ENCODE measurements at regions not wholly inside any gene's neighbourhood (a gene's known extent, or its start where the extent isn't known, plus 50 kb on each side); places are given as distances from the start of the nearest gene placed in this dataset.

- H3K9me3 ChIP-seq, result no peaks in the 10 kb centered on the region
- no peak overlapping the region for H3K4me3 ChIP-seq
- DNase-seq, result peak; percentile 21
- no peaks in the 10 kb centered on the region for H3K27me3 ChIP-seq
- no peaks in the 10 kb centered on the region for H3K36me3 ChIP-seq
Observed at GRCh38 chr2:226609366-226609765, 190.3 kb downstream of the IRS1 start.

- no peak for DNase-seq
- Histone ChIP-seq H3K27me3 (no peaks in the 10 kb centered on the region), H3K36me3 (no peaks in the 10 kb centered on the region), H3K9me3 (no peaks in the 10 kb centered on the region), H3K4me3 (no peak overlapping the region)
Observed at GRCh38 chr2:226608451-226608850, 191.2 kb downstream of the IRS1 start.

DNA sequence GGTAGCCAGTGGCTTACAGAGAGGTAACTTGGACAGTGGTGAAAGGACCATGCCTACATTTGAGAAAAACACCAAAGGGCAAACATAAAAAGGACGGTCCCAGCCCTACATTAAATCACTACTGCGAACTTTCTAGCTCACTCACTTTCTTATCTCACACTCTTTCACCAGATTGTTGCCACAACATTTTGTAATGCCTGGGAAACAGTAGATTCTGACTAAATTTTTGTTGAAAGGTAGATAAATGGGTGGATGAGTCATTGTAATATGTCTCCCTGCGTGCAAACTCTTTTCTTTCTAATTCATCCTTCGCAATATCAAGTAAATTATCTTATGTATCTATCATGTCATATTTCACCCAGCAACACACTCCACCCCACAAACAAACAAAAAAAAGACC, 192.2 kb downstream of the IRS1 start:
- no peaks in the 10 kb centered on the region for H3K36me3 ChIP-seq

DNA sequence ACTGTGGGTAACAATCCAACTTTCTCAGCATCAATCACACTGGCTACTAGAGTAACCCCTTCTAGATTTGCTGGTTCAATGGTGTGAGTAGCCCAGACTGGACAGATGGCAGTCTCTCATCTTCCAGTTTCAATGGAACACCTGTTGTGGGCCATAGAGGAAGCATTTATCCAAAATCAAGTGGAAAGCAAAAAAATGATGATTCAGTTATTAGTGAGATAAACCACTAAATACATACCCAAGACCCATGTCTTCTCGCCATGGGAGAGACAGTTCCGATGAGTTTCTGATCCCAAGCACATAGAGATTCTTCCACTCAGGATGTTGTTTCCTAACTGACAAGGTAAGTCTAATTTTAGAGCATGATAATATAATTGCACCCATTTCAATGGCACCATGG, 194.0 kb downstream of the IRS1 start:
- DNase-seq, result no peak
- Histone ChIP-seq H3K4me3 (no peak overlapping the region), H3K27me3 (no peaks in the 10 kb centered on the region), H3K36me3 (no peaks in the 10 kb centered on the region), H3K9me3 (no peaks in the 10 kb centered on the region)

More for the DNA sequence above, 192.2 kb downstream of the IRS1 start:
- DNase-seq, result no peak
- Histone ChIP-seq H3K27me3 (no peaks in the 10 kb centered on the region), H3K4me3 (no peak overlapping the region), H3K9me3 (no peaks in the 10 kb centered on the region)

GRCh38 chr2:226603606-226604005, 196.0 kb downstream of the IRS1 start:
- no peak overlapping the region for H3K4me3 ChIP-seq
- H3K9me3 ChIP-seq, result no peaks in the 10 kb centered on the region
- no peaks in the 10 kb centered on the region for H3K27me3 ChIP-seq
- no peaks in the 10 kb centered on the region for H3K36me3 ChIP-seq
- DNase-seq, result no peak

DNA sequence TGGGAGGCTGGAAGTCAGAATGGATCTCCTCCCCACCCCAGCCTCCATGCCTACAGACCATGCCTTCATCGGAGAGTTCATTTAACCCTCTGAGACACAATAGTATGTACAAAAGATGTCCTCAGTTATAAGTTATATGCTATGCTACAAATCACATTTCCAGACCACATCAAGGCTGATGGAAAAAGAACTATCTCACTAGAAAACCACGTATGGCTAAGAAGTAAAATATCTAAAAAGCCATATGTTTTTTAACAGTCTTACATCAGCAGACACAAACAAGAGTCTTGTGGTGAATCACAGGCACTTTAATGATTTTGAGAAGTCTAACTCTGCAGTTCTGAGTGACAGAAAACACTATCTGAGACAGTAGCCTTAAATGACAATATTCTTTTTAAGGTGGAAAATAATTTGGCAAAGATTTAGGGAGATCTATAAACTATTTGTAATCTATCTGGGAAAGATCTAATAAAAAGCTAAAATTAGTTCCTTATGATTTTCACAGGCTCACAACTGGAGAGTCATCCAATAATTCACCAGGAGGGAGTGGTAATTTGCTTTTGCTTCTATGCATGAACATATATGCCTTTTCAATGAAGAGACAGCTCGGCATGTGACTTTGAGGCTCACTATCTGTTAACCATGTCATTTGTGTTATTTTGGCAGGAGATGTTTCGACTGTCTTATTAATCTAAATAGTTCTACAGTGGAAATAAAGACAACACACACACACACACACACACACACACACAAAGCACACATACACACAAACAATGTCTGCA, 197.5 kb downstream of the IRS1 start:
- Histone ChIP-seq H3K27me3 (no peaks in the 10 kb centered on the region), H3K4me3 (no peak overlapping the region), H3K36me3 (no peaks in the 10 kb centered on the region), H3K9me3 (no peaks in the 10 kb centered on the region)
- no peak for DNase-seq

DNA sequence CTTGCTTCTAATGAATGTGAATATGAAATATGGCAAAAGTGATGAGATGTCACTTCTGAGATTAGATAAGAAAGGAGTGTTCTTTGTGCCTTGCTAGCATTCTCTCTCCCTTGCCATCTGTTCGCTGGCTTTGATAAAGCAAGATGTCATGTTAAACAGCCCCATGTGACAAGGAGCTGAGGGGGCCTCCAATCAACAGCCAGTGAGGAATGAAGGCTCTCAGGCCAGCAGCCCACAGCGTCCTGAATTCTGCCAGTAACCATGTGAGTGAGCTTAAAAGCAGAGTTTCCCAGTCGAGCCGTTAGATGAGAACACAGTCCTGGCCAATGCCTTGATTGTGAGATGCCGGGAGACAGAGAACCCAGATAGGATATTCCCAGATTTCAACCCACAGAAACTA, 198.8 kb downstream of the IRS1 start:
- Histone ChIP-seq H3K36me3 (no peaks in the 10 kb centered on the region), H3K4me3 (no peak overlapping the region)
- no peak for DNase-seq

DNA sequence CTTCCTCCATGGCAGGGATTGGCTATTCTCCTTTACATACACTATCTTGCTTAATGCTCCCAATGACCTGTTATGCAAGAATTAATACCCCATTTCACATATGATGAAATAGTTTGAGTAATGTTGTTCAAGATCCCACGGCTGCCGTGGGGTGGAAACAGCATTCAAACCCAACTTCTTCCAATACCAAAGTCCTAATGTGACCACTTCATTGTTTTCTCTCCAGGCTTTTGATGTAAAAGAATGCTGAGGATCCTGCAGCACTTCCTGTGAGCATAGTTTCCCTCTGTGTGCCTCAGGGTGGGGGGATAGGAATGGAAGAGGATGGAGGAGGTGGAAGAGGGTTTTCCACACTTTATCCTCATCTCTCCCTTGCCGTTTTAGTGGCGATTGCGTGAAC, 199.4 kb downstream of the IRS1 start:
- Histone ChIP-seq H3K4me3 (no peak overlapping the region), H3K27me3 (no peaks in the 10 kb centered on the region), H3K9me3 (no peaks in the 10 kb centered on the region), H3K36me3 (no peaks in the 10 kb centered on the region)
- DNase-seq, result no peak

More for the DNA sequence above, 198.8 kb downstream of the IRS1 start:
- Histone ChIP-seq H3K27me3 (no peaks in the 10 kb centered on the region), H3K9me3 (no peaks in the 10 kb centered on the region)

DNA sequence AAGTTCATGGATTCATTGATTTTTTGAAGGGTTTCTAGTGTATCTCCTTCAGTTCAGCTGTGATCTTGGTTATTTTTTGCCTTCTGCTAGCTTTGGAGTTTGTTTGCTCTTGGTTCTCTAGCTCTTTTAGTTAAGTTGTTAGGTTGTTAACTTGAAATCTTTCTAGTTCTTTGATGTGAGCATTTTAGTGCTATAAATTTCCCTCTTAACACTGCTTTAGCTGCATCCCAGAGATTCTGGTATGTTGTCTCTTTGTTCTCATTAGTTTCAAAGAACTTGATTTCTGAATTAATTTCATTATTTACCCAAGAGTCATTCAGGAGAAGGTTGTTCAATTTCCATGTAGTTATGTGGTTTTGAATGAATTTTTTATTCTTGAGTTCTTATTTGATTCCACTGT, 210.6 kb downstream of the IRS1 start:
- Histone ChIP-seq H3K36me3 (no peaks in the 10 kb centered on the region), H3K27me3 (no peaks in the 10 kb centered on the region), H3K4me3 (no peak overlapping the region), H3K9me3 (peaks cover 18% of the 10 kb centered on the region)
- DNase-seq, result no peak

DNA sequence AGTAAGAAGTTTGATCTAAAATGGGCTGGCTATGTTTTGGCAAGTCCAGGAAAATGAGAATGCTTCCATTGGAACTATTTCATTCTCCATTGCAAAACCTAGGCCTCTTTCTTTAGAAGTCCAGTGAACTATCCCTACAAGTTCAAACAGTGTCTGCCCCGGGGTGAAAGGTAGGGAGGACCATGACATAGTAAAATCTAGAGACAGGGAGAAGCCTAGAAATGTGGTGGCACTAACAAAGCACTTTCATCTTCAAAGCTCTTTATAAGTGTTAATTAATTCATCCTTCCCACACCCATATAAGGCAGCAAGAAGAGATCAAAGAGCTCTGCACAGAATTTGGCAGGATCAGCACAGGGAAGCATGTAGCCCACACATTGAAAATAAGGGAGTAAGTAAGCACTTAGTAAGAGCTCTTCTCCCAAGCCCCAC, 214.5 kb downstream of the IRS1 start:
- DNase-seq, result no peak
- H3K36me3 ChIP-seq, result no peaks in the 10 kb centered on the region
- peaks cover 16% of the 10 kb centered on the region for H3K9me3 ChIP-seq

GRCh38 chr2:226584518-226585055, 215.0 kb downstream of the IRS1 start:
- Histone ChIP-seq H3K4me3 (no peak overlapping the region), H3K9me3 (peaks cover 16% of the 10 kb centered on the region), H3K27me3 (no peaks in the 10 kb centered on the region), H3K36me3 (no peaks in the 10 kb centered on the region)
- DNase-seq, result no peak

More for the DNA sequence above, 214.5 kb downstream of the IRS1 start:
- no peak overlapping the region for H3K4me3 ChIP-seq
- H3K27me3 ChIP-seq, result no peaks in the 10 kb centered on the region

GRCh38 chr2:226583715-226584114, 215.9 kb downstream of the IRS1 start:
- peak; percentile 27 for DNase-seq
- Histone ChIP-seq H3K9me3 (peaks cover 14% of the 10 kb centered on the region), H3K4me3 (no peak overlapping the region), H3K36me3 (no peaks in the 10 kb centered on the region), H3K27me3 (no peaks in the 10 kb centered on the region)

DNA sequence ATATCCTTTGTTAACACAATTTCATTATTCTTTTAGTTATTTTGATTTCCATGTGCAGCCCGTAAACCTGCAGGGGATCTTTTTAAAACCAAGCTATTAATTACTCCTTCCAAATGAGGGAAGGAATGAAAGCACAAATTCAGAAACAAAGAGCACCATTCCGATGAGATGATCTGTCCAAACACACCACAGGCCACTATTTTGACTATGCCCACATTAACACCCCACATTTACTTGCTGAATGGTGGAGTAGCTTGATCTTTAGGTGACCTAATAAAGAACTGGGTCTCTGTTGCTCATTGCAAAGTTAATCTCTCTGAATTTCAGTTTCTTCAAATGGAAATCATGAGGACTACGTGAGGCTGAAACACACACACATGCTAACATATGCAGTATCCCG, 218.0 kb downstream of the IRS1 start:
- DNase-seq, result no peak
- H3K27me3 ChIP-seq, result no peaks in the 10 kb centered on the region
- H3K9me3 ChIP-seq, result peaks cover 4% of the 10 kb centered on the region; the same call in 1 of the 2 replicates
- no peak overlapping the region for H3K4me3 ChIP-seq
- H3K36me3 ChIP-seq, result no peaks in the 10 kb centered on the region

- Histone ChIP-seq H3K36me3 (no peaks in the 10 kb centered on the region), H3K27me3 (no peaks in the 10 kb centered on the region), H3K9me3 (peaks cover 4% of the 10 kb centered on the region; the same call in 1 of the 2 replicates), H3K4me3 (no peak overlapping the region)
- DNase-seq, result no peak
Observed at GRCh38 chr2:226581004-226581403, 218.6 kb downstream of the IRS1 start.

DNA sequence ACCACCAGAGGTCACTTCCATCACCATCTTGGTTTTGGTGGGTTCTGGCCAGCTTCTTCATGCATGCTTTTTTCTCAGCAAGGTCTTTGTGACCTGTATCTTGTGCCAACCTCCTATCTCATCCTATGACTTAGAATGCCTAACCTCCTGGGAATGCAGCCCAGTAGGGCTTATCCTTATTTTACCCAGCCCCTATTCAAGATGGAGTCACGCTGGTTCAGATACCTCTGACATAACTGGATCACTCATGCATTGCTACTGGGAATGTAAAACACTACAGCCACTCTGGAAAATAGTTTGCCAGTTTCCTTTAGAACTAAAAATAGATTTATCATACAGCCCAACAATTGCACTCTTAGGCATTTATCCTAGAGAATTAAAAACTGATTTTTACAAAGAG, 219.2 kb downstream of the IRS1 start:
- Histone ChIP-seq H3K4me3 (no peak overlapping the region), H3K36me3 (no peaks in the 10 kb centered on the region), H3K27me3 (no peaks in the 10 kb centered on the region), H3K9me3 (peaks cover 4% of the 10 kb centered on the region; the same call in 1 of the 2 replicates)
- DNase-seq, result peak; percentile 64

GRCh38 chr2:226579519-226579918, 220.1 kb downstream of the IRS1 start:
- DNase-seq, result no peak
- H3K27me3 ChIP-seq, result no peaks in the 10 kb centered on the region
- no peaks in the 10 kb centered on the region for H3K36me3 ChIP-seq
- H3K4me3 ChIP-seq, result no peak overlapping the region
- peaks cover 4% of the 10 kb centered on the region; the same call in 1 of the 2 replicates for H3K9me3 ChIP-seq

- Histone ChIP-seq H3K4me3 (no peak overlapping the region), H3K9me3 (peaks cover 4% of the 10 kb centered on the region; the same call in 1 of the 2 replicates), H3K27me3 (no peaks in the 10 kb centered on the region), H3K36me3 (no peaks in the 10 kb centered on the region)
- DNase-seq, result no peak
Observed at GRCh38 chr2:226578879-226579278, 220.7 kb downstream of the IRS1 start.

DNA sequence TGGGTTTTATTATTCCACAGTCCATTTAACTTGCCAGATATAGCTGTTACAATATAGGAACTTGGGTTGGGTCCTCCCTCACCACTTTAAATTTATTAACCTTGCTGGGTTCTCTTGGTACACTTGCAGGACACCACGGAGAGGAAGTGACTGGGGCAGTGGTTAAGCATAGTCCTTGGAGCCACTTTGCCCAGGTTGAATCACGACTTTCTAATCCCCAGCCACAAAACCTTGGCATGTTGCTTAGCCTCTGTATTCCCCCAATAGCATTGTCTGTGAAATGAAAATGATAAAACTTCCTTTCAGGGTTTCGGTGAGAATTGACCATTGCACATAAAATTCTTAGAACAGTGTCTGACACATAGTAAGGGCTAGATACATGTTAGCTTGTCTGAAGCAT, 221.2 kb downstream of the IRS1 start:
- H3K9me3 ChIP-seq, result peaks cover 4% of the 10 kb centered on the region; the same call in 1 of the 2 replicates

More for the DNA sequence above, 221.2 kb downstream of the IRS1 start:
- DNase-seq, result peak; percentile 1
- no peaks in the 10 kb centered on the region for H3K27me3 ChIP-seq
- H3K36me3 ChIP-seq, result no peaks in the 10 kb centered on the region
- no peak overlapping the region for H3K4me3 ChIP-seq

Data from MG63 (cell line).